ENCODE measurements at regions not wholly inside any gene's neighbourhood (a gene's known extent, or its start where the extent isn't known, plus 50 kb on each side); places are given as distances from the start of the nearest gene placed in this dataset.
"Not testable (repeated sequence)": the region's sequence is repeated elsewhere in the genome, so short reads cannot be mapped to it uniquely, and the experiment has no call there.

DNA sequence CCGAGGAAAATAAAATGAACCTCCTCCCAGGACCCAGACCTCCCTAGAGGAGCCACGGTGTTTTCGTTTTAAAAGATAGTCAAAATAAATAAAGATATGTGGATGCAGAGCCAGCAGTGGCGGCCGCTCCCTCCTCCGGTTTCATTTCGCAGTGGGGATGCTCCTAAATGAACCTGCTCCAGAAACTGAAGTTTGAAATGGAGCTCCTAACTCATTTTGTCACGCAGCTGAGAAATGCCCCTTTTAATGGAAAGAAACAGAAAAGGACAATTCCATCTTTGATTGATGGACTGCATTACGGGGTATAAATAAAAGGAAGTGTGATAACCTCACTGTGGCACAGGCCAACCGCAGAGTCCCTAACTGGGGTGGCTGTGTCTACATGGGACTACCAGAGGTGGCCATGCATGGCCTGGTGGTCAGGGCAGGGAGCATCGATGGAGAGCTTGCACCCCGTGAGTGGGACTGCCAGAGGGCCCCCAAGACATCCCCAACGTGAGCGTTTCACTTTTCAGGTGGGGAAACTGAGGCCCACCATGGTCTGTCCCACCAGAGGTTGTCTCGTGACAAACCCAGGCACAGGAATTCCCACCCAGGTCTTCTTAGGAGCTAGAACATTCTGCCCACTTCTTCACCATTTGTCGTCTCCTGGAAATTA is 426.6 kb downstream of the BRD1 start:
- no peak for DNase-seq (ENCODE audit: low read depth in 2 of 2, low spot score in 1 of 2)

DNA sequence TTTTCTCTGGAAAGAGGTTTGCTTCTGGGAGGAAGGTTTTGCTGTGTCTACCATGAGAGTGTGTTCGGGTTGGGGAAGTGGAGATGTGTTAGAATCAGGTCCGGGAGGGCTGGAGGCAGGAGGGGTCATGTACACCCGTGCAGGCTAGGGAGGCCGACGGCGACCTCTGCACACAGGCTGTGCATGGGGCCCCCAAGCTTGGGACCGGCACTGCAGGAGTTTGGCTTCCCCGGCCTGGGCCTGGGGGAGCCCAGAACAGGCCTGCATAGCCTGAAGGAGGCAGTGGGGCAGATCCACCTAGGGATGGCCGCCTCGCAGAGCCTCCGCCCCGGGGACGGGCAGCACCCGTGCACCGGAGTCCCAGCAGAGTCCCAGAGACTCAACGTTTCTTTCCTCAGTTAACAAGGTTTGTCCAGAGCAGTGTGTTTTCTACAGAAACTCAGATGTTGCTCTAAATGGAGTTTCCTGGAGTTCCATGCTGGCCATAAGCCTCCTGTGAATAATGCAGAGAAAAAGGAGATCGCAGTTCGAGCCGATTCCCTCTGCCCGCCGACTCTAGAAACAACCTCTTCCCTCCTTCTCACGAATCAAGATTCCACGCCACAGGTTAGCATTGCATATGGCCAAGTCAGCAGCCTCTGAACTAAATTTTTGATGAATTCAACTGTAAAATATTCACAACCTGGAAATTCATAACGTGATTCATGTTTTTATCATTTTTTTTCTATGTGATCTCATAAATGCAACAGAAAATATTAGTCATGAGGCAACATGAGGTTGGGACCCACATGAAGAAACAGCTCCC is 427.3 kb downstream of the BRD1 start:
- no peak for DNase-seq (ENCODE audit: low read depth in 2 of 2, low spot score in 1 of 2)

DNA sequence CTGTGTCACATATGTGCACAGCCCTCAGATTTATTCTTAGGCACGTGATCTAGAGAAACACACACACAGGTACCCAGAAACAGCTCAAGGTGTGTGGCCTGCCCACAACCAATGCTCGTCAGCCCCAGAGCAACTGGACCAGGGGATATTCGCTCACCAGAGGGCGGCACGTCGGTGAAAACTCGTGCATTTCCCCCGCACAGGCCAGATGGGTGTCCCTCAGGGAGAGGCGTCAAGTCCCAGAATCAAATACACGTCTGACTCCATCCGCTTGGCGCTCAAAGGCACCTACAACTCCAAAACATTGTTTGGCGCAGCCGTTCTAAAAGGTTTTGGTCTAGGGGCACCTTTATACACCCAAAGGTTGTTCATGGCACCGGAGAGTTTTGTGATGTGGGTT is 429.0 kb downstream of the BRD1 start:
- DNase-seq (ENCODE audit: low read depth in 2 of 2, low spot score in 1 of 2): no peak

DNA sequence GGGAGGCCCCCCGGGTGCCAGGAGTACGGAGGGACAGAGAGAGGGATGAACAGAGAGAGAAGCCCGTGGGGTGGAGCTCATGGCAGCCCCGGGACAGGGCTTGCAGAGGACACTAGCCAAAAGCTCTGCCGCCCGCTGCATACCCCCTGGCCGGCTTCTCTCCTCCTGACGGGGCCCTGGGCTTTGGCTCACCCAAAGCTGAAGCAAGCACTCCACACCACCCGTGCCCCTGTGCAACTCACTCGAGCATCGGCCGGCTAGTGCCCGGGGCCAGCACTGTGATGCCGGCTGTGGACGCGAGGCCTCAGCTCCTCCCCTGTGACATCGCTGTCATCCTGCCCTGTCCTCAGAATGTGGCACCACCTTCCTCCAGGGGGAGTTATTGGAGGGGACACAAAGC is 429.6 kb downstream of the BRD1 start:
- no peak for DNase-seq (ENCODE audit: low read depth in 2 of 2, low spot score in 1 of 2)

DNA sequence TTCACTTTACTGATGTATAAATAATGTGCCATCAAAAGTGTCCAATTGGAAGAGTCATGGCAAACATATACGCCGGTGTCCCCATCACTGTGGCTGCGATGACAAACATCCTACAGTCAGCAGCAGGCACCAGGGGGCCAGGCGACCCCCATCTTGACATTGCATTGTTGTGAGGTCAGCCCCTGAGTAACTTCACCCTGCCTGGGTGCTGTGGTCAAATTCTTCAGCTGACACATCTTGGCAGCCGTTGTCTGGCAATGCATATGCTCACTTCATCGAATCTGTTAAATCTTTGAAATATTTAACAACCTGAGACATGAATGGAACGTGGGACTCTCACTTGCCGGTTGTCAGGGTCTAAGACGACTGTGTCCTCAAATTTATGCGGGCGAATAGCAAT is 430.9 kb downstream of the BRD1 start:
- DNase-seq (ENCODE audit: low read depth in 2 of 2, low spot score in 1 of 2): no peak

DNA sequence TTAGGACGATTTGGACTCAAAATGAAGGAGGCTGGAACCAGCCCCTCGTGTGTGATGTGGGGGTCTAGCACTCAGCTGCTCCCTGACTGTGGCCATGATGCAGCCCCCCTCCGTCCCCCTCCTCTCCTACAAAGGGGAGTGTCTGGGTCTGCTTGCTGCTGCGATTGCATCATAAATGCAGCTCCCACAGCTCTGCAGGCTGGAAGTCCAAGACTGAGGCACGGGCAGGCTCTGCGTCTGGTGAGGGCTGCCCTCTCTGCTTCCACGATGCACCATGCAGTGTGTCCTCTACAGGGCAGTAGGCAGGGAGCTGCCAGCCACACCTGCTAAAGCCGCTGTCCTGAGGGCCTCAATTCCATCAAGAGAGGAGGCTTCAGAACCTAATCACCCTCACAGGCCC is 432.1 kb downstream of the BRD1 start:
- DNase-seq (ENCODE audit: low read depth in 2 of 2, low spot score in 1 of 2): no peak

DNA sequence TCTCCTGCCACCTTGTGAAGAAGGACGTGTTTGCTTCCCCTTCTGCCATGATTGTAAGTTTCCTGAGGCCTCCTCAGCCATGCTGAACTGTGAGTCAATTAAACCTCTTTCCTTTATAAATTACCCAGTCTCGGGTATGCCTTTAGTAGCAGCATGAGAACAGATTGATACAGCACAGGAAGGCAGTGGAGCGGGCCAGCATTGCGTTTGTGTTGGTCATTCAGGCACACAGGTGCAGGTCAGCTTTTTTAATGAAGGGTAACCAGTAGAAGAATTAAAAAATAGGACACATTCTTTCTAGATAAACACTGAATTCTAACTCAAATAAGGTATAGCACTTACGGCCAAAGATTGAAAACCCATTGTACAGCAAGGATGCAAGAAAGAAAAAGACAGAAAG is 432.6 kb downstream of the BRD1 start:
- not testable (repeated sequence) for DNase-seq (ENCODE audit: low read depth in 2 of 2, low spot score in 1 of 2)

DNA sequence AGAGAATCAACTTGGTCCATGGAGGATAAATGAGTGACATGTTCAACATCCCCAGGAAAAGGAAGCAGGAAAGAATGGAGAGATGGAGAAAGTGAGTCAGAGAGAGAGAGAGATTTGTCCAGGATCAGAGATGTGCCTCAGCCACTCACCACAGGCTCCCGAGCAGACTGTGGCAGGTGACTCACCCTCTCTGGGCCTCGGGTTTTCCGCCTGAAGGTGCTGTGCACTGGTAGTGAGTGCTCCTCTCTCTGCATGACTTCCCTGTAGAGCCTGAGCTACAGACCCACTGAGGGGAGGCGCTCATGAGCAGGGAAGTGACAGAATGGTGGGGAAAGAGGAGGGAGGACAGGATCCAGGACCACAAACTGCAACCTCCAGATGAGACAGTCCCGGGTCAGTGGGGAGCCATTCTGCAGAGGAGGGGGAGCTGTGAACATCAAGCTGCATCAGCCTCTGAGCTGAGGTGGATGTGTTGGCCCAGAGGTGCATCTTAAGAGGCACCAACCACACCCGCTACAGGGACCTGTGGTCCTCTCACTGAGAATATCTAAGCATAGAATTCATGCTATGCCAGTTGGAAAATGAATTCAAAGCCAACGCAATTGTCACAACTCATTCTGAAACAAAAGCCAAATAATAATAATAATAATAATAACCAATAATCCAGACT is 433.4 kb downstream of the BRD1 start:
- DNase-seq (ENCODE audit: low read depth in 2 of 2, low spot score in 1 of 2): no peak

DNA sequence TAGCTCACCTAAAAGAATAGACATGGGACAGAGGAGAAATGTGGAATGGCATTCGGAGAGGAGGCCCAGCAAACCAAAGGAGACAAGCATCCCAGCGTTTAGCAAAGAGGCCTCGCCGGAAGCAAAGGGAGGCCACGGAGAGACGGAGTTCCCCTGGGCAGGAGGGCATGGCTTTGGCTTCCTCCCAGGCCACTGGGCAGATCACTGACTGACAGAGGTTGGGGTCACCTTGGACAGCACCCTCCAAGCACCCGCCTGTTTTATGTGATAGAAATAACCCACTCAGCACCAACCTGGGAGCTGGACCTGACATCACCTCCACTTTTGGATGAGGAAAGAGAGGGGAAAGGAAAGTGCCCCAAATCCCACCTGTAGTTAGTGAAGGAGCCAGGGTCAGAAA is 434.1 kb downstream of the BRD1 start:
- DNase-seq (ENCODE audit: low read depth in 2 of 2, low spot score in 1 of 2): no peak

DNA sequence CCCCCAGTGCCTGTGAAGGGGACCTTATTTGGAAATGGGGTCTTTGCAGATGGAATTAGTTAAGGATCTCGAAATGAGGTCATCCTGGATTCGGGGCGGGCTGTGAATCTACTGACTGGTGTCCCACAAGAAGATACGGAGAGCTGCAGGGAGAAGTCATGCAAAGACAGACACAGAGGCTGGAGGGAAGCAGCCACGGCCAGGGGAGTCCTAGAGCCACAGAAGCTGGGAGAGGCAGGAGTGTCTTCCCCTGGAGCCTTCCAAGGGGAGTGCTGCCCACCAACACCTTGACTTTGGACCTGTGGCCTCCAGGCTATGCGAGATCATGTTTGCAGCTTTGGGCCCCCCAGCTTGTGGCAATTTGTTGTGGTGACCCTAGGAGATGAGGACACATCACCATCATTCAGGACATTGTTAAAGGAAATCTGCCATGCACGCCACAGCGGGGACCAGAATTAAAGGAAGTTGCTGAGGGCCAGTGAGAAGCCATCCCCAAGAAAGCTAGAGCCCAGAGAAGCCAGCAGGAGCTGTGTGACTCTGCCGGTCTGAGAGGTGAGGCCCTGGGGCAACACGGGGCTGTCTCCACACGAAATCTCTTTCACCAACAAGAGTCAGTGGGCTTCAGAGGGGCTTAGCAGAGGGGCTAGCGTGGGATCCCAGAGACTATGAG is 434.7 kb downstream of the BRD1 start:
- no peak for DNase-seq (ENCODE audit: low read depth in 2 of 2, low spot score in 1 of 2)

DNA sequence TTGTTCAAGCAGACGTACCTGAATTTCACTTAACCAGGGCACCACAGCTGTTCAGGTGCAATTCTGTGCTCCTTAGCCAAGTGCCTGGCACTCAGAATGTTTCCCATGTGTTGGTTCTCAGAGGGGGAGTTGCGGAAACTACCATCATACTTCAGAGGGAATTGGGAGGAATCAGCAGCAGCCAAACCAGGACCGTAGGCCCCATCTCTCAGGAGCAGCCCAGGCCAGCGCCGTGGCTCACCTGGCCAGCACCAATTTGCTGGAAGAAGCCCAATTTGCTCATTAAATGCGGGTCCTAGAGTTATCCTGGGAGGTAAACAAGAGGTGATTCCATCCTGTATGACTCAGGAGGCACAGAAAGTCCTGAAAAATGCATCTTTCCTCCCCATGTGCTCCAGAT is 435.4 kb downstream of the BRD1 start:
- DNase-seq (ENCODE audit: low read depth in 2 of 2, low spot score in 1 of 2): no peak

DNA sequence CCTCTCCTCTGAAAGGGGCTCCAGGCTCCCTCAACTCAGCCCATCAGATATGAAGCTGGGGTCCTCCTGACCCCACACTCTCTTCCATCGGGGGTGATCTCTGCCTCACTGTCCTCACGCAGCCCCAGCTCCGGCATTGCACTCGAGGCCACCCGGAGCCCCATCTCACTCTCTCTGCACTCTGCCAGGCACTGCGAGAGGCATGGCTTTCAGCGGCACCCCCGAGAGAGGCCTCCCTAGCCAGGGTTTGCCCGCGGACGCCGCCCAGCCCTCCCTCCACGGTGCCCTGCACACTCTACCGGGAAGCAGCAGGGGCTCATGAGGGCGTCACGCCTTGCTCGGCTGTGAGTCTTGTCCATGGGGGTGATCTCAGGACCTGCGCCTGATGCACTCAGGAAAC is 436.2 kb downstream of the BRD1 start:
- DNase-seq (ENCODE audit: low read depth in 2 of 2, low spot score in 1 of 2): no peak

DNA sequence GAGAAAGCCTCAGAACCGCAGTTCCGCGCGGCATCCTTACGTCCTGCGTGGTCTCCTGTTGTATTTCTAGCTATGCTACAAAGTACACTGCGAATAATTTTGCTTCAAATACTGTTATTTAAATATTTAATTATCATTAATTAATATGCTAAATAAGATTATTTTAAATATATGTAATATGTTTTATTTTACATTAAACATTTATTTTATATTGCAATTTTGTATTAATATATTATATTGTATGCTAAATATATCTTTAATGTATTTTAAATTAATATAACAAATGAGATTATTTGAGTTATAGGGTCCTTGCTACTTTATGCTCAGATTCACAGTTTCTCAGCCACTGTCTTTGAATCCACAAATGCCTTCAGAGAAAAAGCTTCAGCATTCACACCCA is 436.7 kb downstream of the BRD1 start:
- DNase-seq (ENCODE audit: low read depth in 2 of 2, low spot score in 1 of 2): no peak

DNA sequence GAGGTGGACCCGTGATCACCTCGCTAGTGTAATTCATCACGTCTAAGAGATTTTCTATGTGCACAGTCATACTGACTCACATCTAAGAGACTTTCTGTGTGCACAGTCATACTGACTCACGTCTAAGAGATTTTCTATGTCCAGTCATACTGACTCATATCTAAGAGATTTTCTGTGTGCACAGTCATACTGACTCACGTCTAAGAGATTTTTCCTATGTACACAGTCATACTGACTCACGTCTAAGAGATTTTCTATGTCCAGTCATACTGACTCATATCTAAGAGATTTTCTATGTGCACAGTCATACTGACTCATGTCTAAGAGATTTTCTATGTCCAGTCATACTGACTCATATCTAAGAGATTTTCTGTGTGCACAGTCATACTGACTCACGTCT is 443.8 kb downstream of the BRD1 start:
- DNase-seq (ENCODE audit: low read depth in 2 of 2, low spot score in 1 of 2): not testable (repeated sequence)

DNA sequence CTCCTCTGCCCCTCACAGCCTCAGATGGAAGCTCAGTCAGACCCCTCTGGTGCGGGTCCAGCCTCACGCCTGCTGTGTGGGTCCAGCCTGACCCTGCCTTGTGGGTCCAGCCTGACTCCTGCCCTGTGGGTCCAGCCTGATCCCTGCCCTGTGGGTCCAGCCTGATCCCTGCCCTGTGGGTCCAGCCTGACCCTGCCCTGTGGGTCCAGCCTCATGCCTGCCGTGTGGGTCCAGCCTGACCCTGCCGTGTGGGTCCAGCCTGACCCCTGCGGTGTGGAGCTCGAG is 445.3 kb downstream of the BRD1 start:
- DNase-seq (ENCODE audit: low read depth in 2 of 2, low spot score in 1 of 2): no peak

DNA sequence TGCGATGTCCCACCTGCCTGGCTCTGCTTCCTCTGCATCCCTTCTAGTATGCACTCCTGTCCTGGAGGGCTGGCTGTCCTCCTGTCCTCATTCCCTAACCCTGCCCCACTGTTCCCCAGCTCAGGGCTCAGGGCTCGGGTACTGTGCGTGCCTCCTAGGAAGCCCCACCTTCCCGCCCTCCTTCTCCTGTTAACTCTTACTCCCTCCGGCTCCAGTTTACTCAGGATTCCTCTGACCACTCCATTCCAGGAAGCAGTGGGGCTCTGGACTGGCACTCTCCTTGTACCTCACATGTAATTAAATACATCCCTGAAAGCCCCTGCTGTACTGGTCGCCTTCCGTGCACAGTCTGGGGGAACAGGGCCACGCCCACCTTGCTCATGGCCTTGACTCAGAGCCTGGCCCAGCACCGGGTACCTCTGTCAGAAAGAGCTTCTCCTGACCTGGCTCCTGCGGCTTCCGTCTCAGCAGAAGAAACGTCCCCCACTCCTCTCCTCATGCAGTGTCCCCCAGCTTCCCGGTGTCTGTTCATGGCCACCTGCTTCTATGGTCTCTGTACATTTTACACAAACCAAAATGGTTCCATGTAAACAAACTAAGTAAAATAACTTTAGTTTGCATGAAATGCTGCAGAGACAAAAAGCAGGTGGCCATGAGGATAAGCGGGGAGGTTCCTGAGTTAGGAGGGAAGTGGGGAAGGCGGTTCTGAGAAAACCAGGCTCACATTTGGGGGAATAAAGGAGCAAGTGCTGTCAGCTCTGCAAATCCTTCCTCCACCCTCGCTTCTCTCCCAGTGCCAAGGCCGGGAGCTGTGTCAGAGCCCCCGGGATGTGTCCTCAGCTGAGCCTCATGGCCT is 445.9 kb downstream of the BRD1 start:
- no peak for DNase-seq (ENCODE audit: low read depth in 2 of 2, low spot score in 1 of 2)

DNA sequence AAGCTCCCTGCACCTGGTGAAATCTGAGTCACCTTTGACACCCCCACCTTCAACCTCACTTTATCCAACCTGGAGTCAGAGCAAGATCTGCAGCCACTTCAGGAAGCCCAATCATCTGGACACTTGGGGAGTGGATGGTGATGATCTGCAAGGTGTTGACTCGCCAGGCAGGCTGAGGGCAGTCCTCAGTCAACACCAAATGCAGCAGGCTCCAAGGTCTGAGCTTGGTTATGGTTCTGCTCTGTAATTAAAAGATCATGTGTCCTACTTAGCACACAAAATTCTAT is 446.9 kb downstream of the BRD1 start:
- no peak for DNase-seq (ENCODE audit: low read depth in 2 of 2, low spot score in 1 of 2)

DNA sequence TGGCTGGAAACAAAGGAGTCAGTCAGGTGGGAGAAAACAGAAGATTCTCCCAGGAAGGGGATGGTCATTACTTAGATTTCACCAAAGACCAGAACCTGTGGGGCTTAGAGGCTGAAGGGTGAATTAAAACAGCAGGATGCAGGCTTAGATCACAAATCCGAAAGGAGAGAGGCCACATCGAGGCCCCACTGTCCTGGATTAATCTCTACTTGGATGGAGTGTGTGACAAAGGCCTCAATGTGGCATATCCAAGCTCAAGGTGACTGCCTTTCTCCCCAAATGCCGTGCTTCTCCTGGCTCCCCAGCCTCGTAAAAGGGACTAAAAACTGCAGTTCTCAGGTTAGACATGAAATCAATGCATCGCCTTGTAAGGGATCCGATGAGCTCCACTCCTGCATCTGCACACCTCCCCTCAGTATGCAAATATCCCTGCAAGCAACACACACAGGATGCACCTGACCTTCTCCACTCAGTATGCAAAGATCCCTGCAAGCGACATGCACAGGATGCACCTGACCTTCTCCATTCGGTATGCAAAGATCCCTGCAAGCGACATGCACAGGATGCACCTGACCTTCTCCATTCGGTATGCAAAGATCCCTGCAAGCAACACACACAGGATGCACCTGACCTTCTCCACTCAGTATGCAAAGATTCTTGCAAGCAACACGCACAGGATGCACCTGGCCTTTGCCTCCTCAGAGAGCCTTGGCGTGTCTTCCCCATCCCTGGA is 447.4 kb downstream of the BRD1 start:
- no peak for DNase-seq (ENCODE audit: low read depth in 2 of 2, low spot score in 1 of 2)

DNA sequence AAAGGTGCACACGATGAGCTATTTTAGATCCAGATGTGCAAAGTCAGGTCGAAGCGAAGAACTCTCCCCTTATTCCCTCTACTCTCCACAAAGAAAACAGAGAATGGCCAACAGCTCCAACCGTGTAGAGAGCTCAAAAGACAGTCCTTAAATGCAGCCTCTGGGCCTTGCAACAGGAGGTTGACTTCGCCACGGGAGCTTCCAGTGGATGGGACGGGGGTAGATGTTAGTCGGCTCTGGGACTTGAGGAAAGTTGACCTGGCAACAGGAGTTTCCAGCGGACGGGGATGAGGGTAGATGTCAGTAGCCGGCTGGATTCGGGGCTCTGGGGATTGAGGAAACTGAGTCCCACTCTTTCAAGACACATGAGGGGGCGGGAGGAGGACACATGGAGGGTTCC is 450.4 kb downstream of the BRD1 start:
- DNase-seq (ENCODE audit: low read depth in 2 of 2, low spot score in 1 of 2): no peak

DNA sequence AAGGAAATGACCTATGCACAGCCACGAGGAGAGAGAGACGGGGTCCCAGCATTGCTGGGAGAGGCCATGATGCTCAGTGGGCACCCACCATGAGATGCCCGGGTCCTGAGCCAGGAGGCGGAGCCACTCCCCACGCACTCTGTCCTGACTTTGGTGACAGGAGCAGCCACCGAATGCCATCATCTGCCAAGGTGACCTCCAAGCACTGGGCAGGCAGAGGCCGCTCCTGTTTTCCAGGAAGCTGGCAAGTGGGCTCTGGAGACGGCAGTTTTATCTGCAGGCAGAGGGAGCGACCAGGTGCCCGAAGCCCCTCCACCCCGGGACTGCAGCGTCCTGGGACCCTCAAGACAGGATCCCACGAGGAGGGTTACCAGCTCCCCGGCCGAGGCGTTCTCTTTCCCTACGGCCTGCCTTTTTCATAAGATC is 453.9 kb downstream of the BRD1 start:
- no peak for DNase-seq (ENCODE audit: low read depth in 2 of 2, low spot score in 1 of 2)

DNA sequence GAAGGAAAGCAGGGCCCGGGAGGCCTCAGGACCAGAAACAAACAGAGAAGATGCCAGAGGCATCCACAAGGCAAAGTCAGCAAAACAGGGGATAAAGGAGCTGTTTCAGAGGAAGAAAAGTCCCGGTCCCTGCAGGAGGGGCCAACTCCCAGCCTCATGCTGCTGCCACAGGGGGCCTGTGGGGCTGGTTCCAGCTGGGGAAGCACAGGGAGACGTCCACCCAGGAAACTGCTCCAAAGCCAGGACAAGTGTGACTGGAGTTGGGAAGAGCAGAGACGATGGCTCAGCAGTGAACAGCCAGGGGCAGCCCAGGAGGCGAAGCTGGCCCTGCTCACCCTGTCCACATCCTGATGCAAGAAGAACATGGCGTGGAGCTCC is 454.4 kb downstream of the BRD1 start:
- DNase-seq (ENCODE audit: low read depth in 2 of 2, low spot score in 1 of 2): no peak

Measured in stimulated activated CD8-positive, alpha-beta memory T cell treated with anti-CD3 and anti-CD28 coated beads, Interleukin-4, amount 100 ng/mL, for 4 hours (primary cell).